H9 (cell line): ENCODE measurements at regions not wholly inside any gene's neighbourhood (a gene's known extent, or its start where the extent isn't known, plus 50 kb on each side); places are given as distances from the start of the nearest gene placed in this dataset.

Experiments
- DNase-seq: peaks from one replicate; pipeline ENCODE4 v3.0.0-alpha.2; 2017
- H2AFZ ChIP-seq: one replicate; pipeline ENCODE4 v1.6.1; 2013; ENCODE audit warnings: mild to moderate bottlenecking, low read length, control low read depth, moderate library complexity
- H2AK5ac ChIP-seq: 2 replicates; pipeline ENCODE4 v1.6.1; 2013; ENCODE audit warnings: low read length, control low read depth, mixed read lengths; ENCODE audit not compliant: insufficient read length
- H2BK120ac ChIP-seq: one replicate; pipeline ENCODE4 v1.6.1; 2013; ENCODE audit warnings: low read depth, mild to moderate bottlenecking, low read length, control low read depth, inconsistent platforms; ENCODE audit not compliant: poor library complexity, severe bottlenecking
- H2BK12ac ChIP-seq: 2 replicates; pipeline ENCODE4 v1.6.1; 2013; ENCODE audit warnings: low read length, control low read depth, mixed read lengths, low read depth; ENCODE audit not compliant: insufficient read length
- H2BK15ac ChIP-seq: 2 replicates; pipeline ENCODE4 v1.6.1; 2013; ENCODE audit warnings: low read depth, low read length, control low read depth
- H2BK20ac ChIP-seq: one replicate; pipeline ENCODE4 v1.6.1; 2013; ENCODE audit warnings: low read depth, mild to moderate bottlenecking, low read length, control low read depth, inconsistent platforms; ENCODE audit not compliant: poor library complexity, severe bottlenecking
- H2BK5ac ChIP-seq: 2 replicates; pipeline ENCODE4 v1.6.1; 2013; ENCODE audit warnings: low read length, control low read depth, mixed read lengths; ENCODE audit not compliant: insufficient read length
- H3K14ac ChIP-seq: 2 replicates; pipeline ENCODE4 v1.6.1; 2013; ENCODE audit warnings: low read length, control low read depth; ENCODE audit not compliant: insufficient read depth
- H3K18ac ChIP-seq: 2 replicates; pipeline ENCODE4 v1.6.1; 2013; ENCODE audit warnings: low read depth, mild to moderate bottlenecking, mixed read lengths, low read length, control low read depth; ENCODE audit not compliant: insufficient read length
- H3K23ac ChIP-seq: 2 replicates; pipeline ENCODE4 v1.6.1; 2013; ENCODE audit warnings: low read length, control low read depth, mixed read lengths, low read depth; ENCODE audit not compliant: insufficient read length
- H3K23me2 ChIP-seq: 2 replicates; pipeline ENCODE4 v1.6.1; 2013; ENCODE audit warnings: low read depth, mild to moderate bottlenecking, mixed read lengths, low read length, control low read depth; ENCODE audit not compliant: insufficient read length, poor library complexity, severe bottlenecking
- H3K27ac ChIP-seq: 2 replicates; pipeline ENCODE4 v1.5.1; 2013; ENCODE audit warnings: low read length, control low read depth, mixed read lengths, low read depth; ENCODE audit not compliant: insufficient read length
- H3K27me3 ChIP-seq: 2 replicates; pipeline ENCODE4 v1.6.1; 2013; ENCODE audit warnings: low read length, control low read depth, inconsistent platforms; ENCODE audit not compliant: insufficient read depth
- H3K4ac ChIP-seq: 2 replicates; pipeline ENCODE4 v1.6.1; 2013; ENCODE audit warnings: low read depth, mild to moderate bottlenecking, control low read depth, inconsistent platforms, low read length, moderate library complexity
- H3K4me1 ChIP-seq: 2 replicates; pipeline ENCODE4 v1.6.1; 2013; ENCODE audit warnings: low read length, control low read depth, inconsistent platforms; ENCODE audit not compliant: insufficient read depth
- H3K4me2 ChIP-seq: 2 replicates; pipeline ENCODE4 v1.6.1; 2013; ENCODE audit warnings: low read length, control low read depth, mixed read lengths; ENCODE audit not compliant: insufficient read length, insufficient read depth
- H3K56ac ChIP-seq: 2 replicates; pipeline ENCODE4 v1.6.1; 2013; ENCODE audit warnings: low read depth, mild to moderate bottlenecking, mixed read lengths, low read length, control low read depth; ENCODE audit not compliant: insufficient read length
- H3K79me1 ChIP-seq: 2 replicates; pipeline ENCODE4 v1.6.1; 2013; ENCODE audit warnings: low read depth, mild to moderate bottlenecking, moderate library complexity, low read length, control low read depth, inconsistent platforms; ENCODE audit not compliant: insufficient read depth, poor library complexity, severe bottlenecking
- H3K79me2 ChIP-seq: 2 replicates; pipeline ENCODE4 v1.6.1; 2013; ENCODE audit warnings: low read length, control low read depth, inconsistent platforms; ENCODE audit not compliant: insufficient read depth
- H3K9ac ChIP-seq: 2 replicates; pipeline ENCODE4 v1.6.1; 2013; ENCODE audit warnings: low read length, control low read depth, mixed read lengths; ENCODE audit not compliant: insufficient read length; ENCODE audit errors: extremely low read depth
- H3K9me3 ChIP-seq: one replicate; pipeline ENCODE4 v1.6.1; 2013; ENCODE audit warnings: low read depth, low read length, inconsistent platforms; ENCODE audit not compliant: control insufficient read depth
- H3T11ph ChIP-seq: one replicate; pipeline ENCODE4 v1.6.1; 2013; ENCODE audit warnings: mild to moderate bottlenecking, low read length, control low read depth, inconsistent platforms
- H4K20me1 ChIP-seq: one replicate; pipeline ENCODE4 v1.6.1; 2013; ENCODE audit not compliant: control insufficient read depth, insufficient read length, insufficient read depth
- H4K5ac ChIP-seq: 2 replicates; pipeline ENCODE4 v1.6.1; 2013; ENCODE audit warnings: low read depth, mild to moderate bottlenecking, mixed read lengths, low read length, control low read depth; ENCODE audit not compliant: insufficient read length
- H4K8ac ChIP-seq: replicated peaks from 2 replicates; pipeline ENCODE4 v1.6.1; 2013; ENCODE audit warnings: low read length, control low read depth, mixed read lengths, low read depth; ENCODE audit not compliant: insufficient read length
- H4K91ac ChIP-seq: 2 replicates; pipeline ENCODE4 v1.6.1; 2013; ENCODE audit warnings: low read depth, mild to moderate bottlenecking, moderate library complexity, mixed read lengths, low read length, control low read depth; ENCODE audit not compliant: insufficient read length
- H3K27ac Mint-ChIP-seq, 3 experiments: 2 replicates in 2 of 3; 3 replicates in 1 of 3; pipeline ENCODE4 v1.8.0; 2020 to 2021; ENCODE audit warnings: mixed read lengths in 3 of 3, mild to moderate bottlenecking in 1 of 3, moderate library complexity in 1 of 3
- H3K27me3 Mint-ChIP-seq: 2 replicates; pipeline ENCODE4 v1.8.0; 2021; ENCODE audit warnings: low read depth, mild to moderate bottlenecking, moderate library complexity, mixed read lengths
- H3K36me3 Mint-ChIP-seq, 3 experiments: 2 replicates in 2 of 3; 3 replicates in 1 of 3; pipeline ENCODE4 v1.8.0; 2020 to 2021; ENCODE audit warnings: low read depth in 3 of 3, mixed read lengths in 3 of 3; ENCODE audit not compliant: insufficient read depth in 1 of 3
- H3K4me1 Mint-ChIP-seq, 2 experiments: 2 replicates each; pipeline ENCODE4 v1.8.0; 2020; ENCODE audit warnings: mixed read lengths in 2 of 2
- H3K4me3 Mint-ChIP-seq, 2 experiments: 2 replicates in 1 of 2; 3 replicates in 1 of 2; pipeline ENCODE4 v1.8.0; 2020 to 2021; ENCODE audit warnings: mild to moderate bottlenecking in 2 of 2, mixed read lengths in 2 of 2, moderate library complexity in 1 of 2
- H3K9me3 Mint-ChIP-seq, 2 experiments: 2 replicates in 1 of 2; 3 replicates in 1 of 2; pipeline ENCODE4 v1.8.0; 2020; ENCODE audit warnings: mild to moderate bottlenecking in 2 of 2, mixed read lengths in 2 of 2, moderate library complexity in 1 of 2
- CTCF ChIP-seq: fragments of 200-600 bp; sonication (generic); conservative IDR thresholded peaks from 3 replicates; pipeline ENCODE4 v1.8.0; 2021; ENCODE audit warnings: antibody characterized with exemption, mild to moderate bottlenecking
- WGBS: extraction: QIAGEN DNeasy Blood & Tissue Kit; methylation state at CpG from one replicate; pipeline ENCODE4 v1.1.7; 2013; ENCODE audit warnings: missing lambda C conversion rate, low lambda C conversion rate, mixed read lengths; ENCODE audit not compliant: insufficient read length; ENCODE audit errors: extremely low coverage; 5-methylcytosine and 5-hydroxymethylcytosine counted together

- no peak overlapping the region for H2BK15ac ChIP-seq
- H2BK5ac ChIP-seq = no peak overlapping the region
- no peak overlapping the region for H3K4ac ChIP-seq
- no peak overlapping the region for H2BK20ac ChIP-seq
- H4K5ac ChIP-seq = no peak overlapping the region
- DNase-seq = no peak
- H2BK12ac ChIP-seq = no peak overlapping the region
- no peaks in the 10 kb centered on the region for H3K4me1 ChIP-seq
- H3K36me3 Mint-ChIP-seq = peaks cover 0 to 18% (median 10%) of the 10 kb centered on the region in 3 experiments
- no peak overlapping the region for H4K8ac ChIP-seq
- H4K91ac ChIP-seq = no peak overlapping the region
- H3K27me3 Mint-ChIP-seq = no peaks in the 10 kb centered on the region
- no peak overlapping the region for H3T11ph ChIP-seq
- no peak overlapping the region for H3K9ac ChIP-seq
- no peak overlapping the region for H3K56ac ChIP-seq
- no peak overlapping the region for H3K23ac ChIP-seq
- no peaks in the 10 kb centered on the region for H3K27me3 ChIP-seq
- no peak overlapping the region for H3K27ac ChIP-seq
- H3K79me2 ChIP-seq = no peaks in the 10 kb centered on the region
- TF ChIP-seq CTCF = no peak
- H3K18ac ChIP-seq = no peak overlapping the region
- H4K20me1 ChIP-seq = no peaks in the 10 kb centered on the region
- H3K4me1 Mint-ChIP-seq = peaks cover 5% of the 10 kb centered on the region in 2 experiments; a peak in 3 of 4 replicates
- H3K9me3 Mint-ChIP-seq = peaks cover 24 to 29% of the 10 kb centered on the region in 2 experiments
- H2AK5ac ChIP-seq = no peak overlapping the region
- no peaks in the 10 kb centered on the region for H3K9me3 ChIP-seq
- H3K4me3 Mint-ChIP-seq = no peak overlapping the region
- no peak overlapping the region for H3K4me2 ChIP-seq
- H3K27ac Mint-ChIP-seq = no peak overlapping the region
- H3K14ac ChIP-seq = no peak overlapping the region
- no peak overlapping the region for H2AFZ ChIP-seq
- no peaks in the 10 kb centered on the region for H3K23me2 ChIP-seq
- no CpG with 5 or more reads among the region's 15 CpGs for WGBS
- H3K79me1 ChIP-seq = no peaks in the 10 kb centered on the region
- H2BK120ac ChIP-seq = no peak overlapping the region
These were observed 549.8 kb downstream of the KCTD8 start for GRCh38 chr4:43898836-43899235.
